H9 (cell line): ENCODE measurements at regions not wholly inside any gene's neighbourhood (a gene's known extent, or its start where the extent isn't known, plus 50 kb on each side); places are given as distances from the start of the nearest gene placed in this dataset.

Experiments used
- DNase-seq: peaks from one replicate; pipeline ENCODE4 v3.0.0-alpha.2; 2017
- H2AFZ ChIP-seq: one replicate; pipeline ENCODE4 v1.6.1; 2013; ENCODE audit warnings: mild to moderate bottlenecking, low read length, control low read depth, moderate library complexity
- H2AK5ac ChIP-seq: 2 replicates; pipeline ENCODE4 v1.6.1; 2013; ENCODE audit warnings: low read length, control low read depth, mixed read lengths; ENCODE audit not compliant: insufficient read length
- H2BK120ac ChIP-seq: one replicate; pipeline ENCODE4 v1.6.1; 2013; ENCODE audit warnings: low read depth, mild to moderate bottlenecking, low read length, control low read depth, inconsistent platforms; ENCODE audit not compliant: poor library complexity, severe bottlenecking
- H2BK12ac ChIP-seq: 2 replicates; pipeline ENCODE4 v1.6.1; 2013; ENCODE audit warnings: low read length, control low read depth, mixed read lengths, low read depth; ENCODE audit not compliant: insufficient read length
- H2BK15ac ChIP-seq: 2 replicates; pipeline ENCODE4 v1.6.1; 2013; ENCODE audit warnings: low read depth, low read length, control low read depth
- H2BK20ac ChIP-seq: one replicate; pipeline ENCODE4 v1.6.1; 2013; ENCODE audit warnings: low read depth, mild to moderate bottlenecking, low read length, control low read depth, inconsistent platforms; ENCODE audit not compliant: poor library complexity, severe bottlenecking
- H2BK5ac ChIP-seq: 2 replicates; pipeline ENCODE4 v1.6.1; 2013; ENCODE audit warnings: low read length, control low read depth, mixed read lengths; ENCODE audit not compliant: insufficient read length
- H3K14ac ChIP-seq: 2 replicates; pipeline ENCODE4 v1.6.1; 2013; ENCODE audit warnings: low read length, control low read depth; ENCODE audit not compliant: insufficient read depth
- H3K18ac ChIP-seq: 2 replicates; pipeline ENCODE4 v1.6.1; 2013; ENCODE audit warnings: low read depth, mild to moderate bottlenecking, mixed read lengths, low read length, control low read depth; ENCODE audit not compliant: insufficient read length
- H3K23ac ChIP-seq: 2 replicates; pipeline ENCODE4 v1.6.1; 2013; ENCODE audit warnings: low read length, control low read depth, mixed read lengths, low read depth; ENCODE audit not compliant: insufficient read length
- H3K23me2 ChIP-seq: 2 replicates; pipeline ENCODE4 v1.6.1; 2013; ENCODE audit warnings: low read depth, mild to moderate bottlenecking, mixed read lengths, low read length, control low read depth; ENCODE audit not compliant: insufficient read length, poor library complexity, severe bottlenecking
- H3K27ac ChIP-seq: 2 replicates; pipeline ENCODE4 v1.5.1; 2013; ENCODE audit warnings: low read length, control low read depth, mixed read lengths, low read depth; ENCODE audit not compliant: insufficient read length
- H3K27me3 ChIP-seq: 2 replicates; pipeline ENCODE4 v1.6.1; 2013; ENCODE audit warnings: low read length, control low read depth, inconsistent platforms; ENCODE audit not compliant: insufficient read depth
- H3K4ac ChIP-seq: 2 replicates; pipeline ENCODE4 v1.6.1; 2013; ENCODE audit warnings: low read depth, mild to moderate bottlenecking, control low read depth, inconsistent platforms, low read length, moderate library complexity
- H3K4me1 ChIP-seq: 2 replicates; pipeline ENCODE4 v1.6.1; 2013; ENCODE audit warnings: low read length, control low read depth, inconsistent platforms; ENCODE audit not compliant: insufficient read depth
- H3K4me2 ChIP-seq: 2 replicates; pipeline ENCODE4 v1.6.1; 2013; ENCODE audit warnings: low read length, control low read depth, mixed read lengths; ENCODE audit not compliant: insufficient read length, insufficient read depth
- H3K56ac ChIP-seq: 2 replicates; pipeline ENCODE4 v1.6.1; 2013; ENCODE audit warnings: low read depth, mild to moderate bottlenecking, mixed read lengths, low read length, control low read depth; ENCODE audit not compliant: insufficient read length
- H3K79me1 ChIP-seq: 2 replicates; pipeline ENCODE4 v1.6.1; 2013; ENCODE audit warnings: low read depth, mild to moderate bottlenecking, moderate library complexity, low read length, control low read depth, inconsistent platforms; ENCODE audit not compliant: insufficient read depth, poor library complexity, severe bottlenecking
- H3K79me2 ChIP-seq: 2 replicates; pipeline ENCODE4 v1.6.1; 2013; ENCODE audit warnings: low read length, control low read depth, inconsistent platforms; ENCODE audit not compliant: insufficient read depth
- H3K9ac ChIP-seq: 2 replicates; pipeline ENCODE4 v1.6.1; 2013; ENCODE audit warnings: low read length, control low read depth, mixed read lengths; ENCODE audit not compliant: insufficient read length; ENCODE audit errors: extremely low read depth
- H3K9me3 ChIP-seq: one replicate; pipeline ENCODE4 v1.6.1; 2013; ENCODE audit warnings: low read depth, low read length, inconsistent platforms; ENCODE audit not compliant: control insufficient read depth
- H3T11ph ChIP-seq: one replicate; pipeline ENCODE4 v1.6.1; 2013; ENCODE audit warnings: mild to moderate bottlenecking, low read length, control low read depth, inconsistent platforms
- H4K20me1 ChIP-seq: one replicate; pipeline ENCODE4 v1.6.1; 2013; ENCODE audit not compliant: control insufficient read depth, insufficient read length, insufficient read depth
- H4K5ac ChIP-seq: 2 replicates; pipeline ENCODE4 v1.6.1; 2013; ENCODE audit warnings: low read depth, mild to moderate bottlenecking, mixed read lengths, low read length, control low read depth; ENCODE audit not compliant: insufficient read length
- H4K8ac ChIP-seq: replicated peaks from 2 replicates; pipeline ENCODE4 v1.6.1; 2013; ENCODE audit warnings: low read length, control low read depth, mixed read lengths, low read depth; ENCODE audit not compliant: insufficient read length
- H4K91ac ChIP-seq: 2 replicates; pipeline ENCODE4 v1.6.1; 2013; ENCODE audit warnings: low read depth, mild to moderate bottlenecking, moderate library complexity, mixed read lengths, low read length, control low read depth; ENCODE audit not compliant: insufficient read length
- H3K27ac Mint-ChIP-seq, 3 experiments: 2 replicates in 2 of 3; 3 replicates in 1 of 3; pipeline ENCODE4 v1.8.0; 2020 to 2021; ENCODE audit warnings: mixed read lengths in 3 of 3, mild to moderate bottlenecking in 1 of 3, moderate library complexity in 1 of 3
- H3K27me3 Mint-ChIP-seq: 2 replicates; pipeline ENCODE4 v1.8.0; 2021; ENCODE audit warnings: low read depth, mild to moderate bottlenecking, moderate library complexity, mixed read lengths
- H3K36me3 Mint-ChIP-seq, 3 experiments: 2 replicates in 2 of 3; 3 replicates in 1 of 3; pipeline ENCODE4 v1.8.0; 2020 to 2021; ENCODE audit warnings: low read depth in 3 of 3, mixed read lengths in 3 of 3; ENCODE audit not compliant: insufficient read depth in 1 of 3
- H3K4me1 Mint-ChIP-seq, 2 experiments: 2 replicates each; pipeline ENCODE4 v1.8.0; 2020; ENCODE audit warnings: mixed read lengths in 2 of 2
- H3K4me3 Mint-ChIP-seq, 2 experiments: 2 replicates in 1 of 2; 3 replicates in 1 of 2; pipeline ENCODE4 v1.8.0; 2020 to 2021; ENCODE audit warnings: mild to moderate bottlenecking in 2 of 2, mixed read lengths in 2 of 2, moderate library complexity in 1 of 2
- H3K9me3 Mint-ChIP-seq, 2 experiments: 2 replicates in 1 of 2; 3 replicates in 1 of 2; pipeline ENCODE4 v1.8.0; 2020; ENCODE audit warnings: mild to moderate bottlenecking in 2 of 2, mixed read lengths in 2 of 2, moderate library complexity in 1 of 2
- TF ChIP-seq, protein P1 (sequence below): fragments of 200-600 bp; sonication (generic); conservative IDR thresholded peaks from 3 replicates; pipeline ENCODE4 v1.8.0; 2021; ENCODE audit warnings: antibody characterized with exemption, mild to moderate bottlenecking

DNA sequence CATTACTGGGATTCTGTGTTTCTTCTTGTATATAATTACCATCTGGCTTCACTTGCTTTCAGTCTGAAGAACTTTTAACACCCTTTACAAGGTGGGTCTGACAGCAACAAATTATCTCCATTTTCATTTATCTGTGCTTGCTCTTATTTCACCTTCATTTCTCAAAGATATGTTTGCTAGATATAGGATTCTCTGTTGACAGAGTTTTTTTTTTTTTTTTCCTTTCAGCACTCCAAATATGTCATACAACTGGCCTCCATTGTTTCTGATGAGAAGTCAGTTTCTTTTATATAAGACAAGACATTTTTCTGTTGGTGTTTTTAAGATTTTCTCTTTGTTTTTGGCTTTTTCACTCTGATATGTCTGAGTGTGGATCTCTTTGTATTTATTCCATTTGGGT lies 59.3 kb upstream of the TACR1 start:
- no peak overlapping the region for H2BK12ac ChIP-seq
- H3K4ac ChIP-seq, result no peak overlapping the region
- H3K18ac ChIP-seq, result no peak overlapping the region
- H4K8ac ChIP-seq, result no peak overlapping the region
- Mint-ChIP-seq H3K4me3 (no peak overlapping the region), H3K27ac (no peak overlapping the region), H3K27me3 (no peaks in the 10 kb centered on the region), H3K9me3 (peaks cover 18 to 28% of the 10 kb centered on the region in 2 experiments), H3K36me3 (peaks cover 3 to 20% (median 10%) of the 10 kb centered on the region in 3 experiments; a peak in 4 of 7 replicates), H3K4me1 (no peaks in the 10 kb centered on the region)
- no peak overlapping the region for H4K91ac ChIP-seq
- DNase-seq, result no peak
- H2BK20ac ChIP-seq, result no peak overlapping the region
- no peak overlapping the region for H2BK5ac ChIP-seq
- H3K27me3 ChIP-seq, result no peaks in the 10 kb centered on the region
- no peaks in the 10 kb centered on the region for H3K79me2 ChIP-seq
- H4K20me1 ChIP-seq, result no peaks in the 10 kb centered on the region
- no peak overlapping the region for H2BK120ac ChIP-seq
- H3K4me1 ChIP-seq, result no peaks in the 10 kb centered on the region
- no peak overlapping the region for H3K9ac ChIP-seq
- no peak overlapping the region for H2BK15ac ChIP-seq
- no peak overlapping the region for H3K56ac ChIP-seq
- no peak overlapping the region for H3T11ph ChIP-seq
- peaks cover 5% of the 10 kb centered on the region for H3K9me3 ChIP-seq
- H2AFZ ChIP-seq, result no peak overlapping the region
- no peak overlapping the region for H3K4me2 ChIP-seq
- H2AK5ac ChIP-seq, result no peak overlapping the region
- H3K27ac ChIP-seq, result no peak overlapping the region
- no peak overlapping the region for H3K23ac ChIP-seq
- no peaks in the 10 kb centered on the region for H3K23me2 ChIP-seq
- no peak overlapping the region for H4K5ac ChIP-seq
- H3K79me1 ChIP-seq, result no peaks in the 10 kb centered on the region
- H3K14ac ChIP-seq, result no peak overlapping the region
- TF ChIP-seq, protein P1, sequence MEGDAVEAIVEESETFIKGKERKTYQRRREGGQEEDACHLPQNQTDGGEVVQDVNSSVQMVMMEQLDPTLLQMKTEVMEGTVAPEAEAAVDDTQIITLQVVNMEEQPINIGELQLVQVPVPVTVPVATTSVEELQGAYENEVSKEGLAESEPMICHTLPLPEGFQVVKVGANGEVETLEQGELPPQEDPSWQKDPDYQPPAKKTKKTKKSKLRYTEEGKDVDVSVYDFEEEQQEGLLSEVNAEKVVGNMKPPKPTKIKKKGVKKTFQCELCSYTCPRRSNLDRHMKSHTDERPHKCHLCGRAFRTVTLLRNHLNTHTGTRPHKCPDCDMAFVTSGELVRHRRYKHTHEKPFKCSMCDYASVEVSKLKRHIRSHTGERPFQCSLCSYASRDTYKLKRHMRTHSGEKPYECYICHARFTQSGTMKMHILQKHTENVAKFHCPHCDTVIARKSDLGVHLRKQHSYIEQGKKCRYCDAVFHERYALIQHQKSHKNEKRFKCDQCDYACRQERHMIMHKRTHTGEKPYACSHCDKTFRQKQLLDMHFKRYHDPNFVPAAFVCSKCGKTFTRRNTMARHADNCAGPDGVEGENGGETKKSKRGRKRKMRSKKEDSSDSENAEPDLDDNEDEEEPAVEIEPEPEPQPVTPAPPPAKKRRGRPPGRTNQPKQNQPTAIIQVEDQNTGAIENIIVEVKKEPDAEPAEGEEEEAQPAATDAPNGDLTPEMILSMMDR, result no peak
